Choroid plexus epithelial cell (primary cell): ENCODE measurements at regions not wholly inside any gene's neighbourhood (a gene's known extent, or its start where the extent isn't known, plus 50 kb on each side); places are given as distances from the start of the nearest gene placed in this dataset.
"Not testable (repeated sequence)": the region's sequence is repeated elsewhere in the genome, so short reads cannot be mapped to it uniquely, and the experiment has no call there.

Experiments used
- DNase-seq: peaks from one replicate; pipeline ENCODE4 v3.0.0-alpha.2; 2010; ENCODE audit warnings: low read depth
- H3K4me3 ChIP-seq: 2 replicates; pipeline ENCODE4 v1.5.1; 2011; ENCODE audit warnings: low read depth, mild to moderate bottlenecking, control low read depth, low read length, moderate library complexity
- CTCF ChIP-seq: conservative IDR thresholded peaks from 2 replicates; pipeline ENCODE4 v1.5.1; 2011; ENCODE audit warnings: low read depth, mild to moderate bottlenecking, control low read depth, inconsistent platforms, low read length, moderate library complexity

- H3K4me3 ChIP-seq, result no peak overlapping the region
- no peak for TF ChIP-seq CTCF
- DNase-seq, result no peak
Observed at GRCh38 chr14:59055006-59055405, 133.5 kb upstream of the DAAM1 start.

GRCh38 chr14:59055439-59056045, 132.9 kb upstream of the DAAM1 start:
- peak; percentile 80 for DNase-seq
- H3K4me3 ChIP-seq, result no peak overlapping the region
- peak; percentile 82 for TF ChIP-seq CTCF

GRCh38 chr14:59057551-59057950, 130.9 kb upstream of the DAAM1 start:
- H3K4me3 ChIP-seq, result no peak overlapping the region
- TF ChIP-seq CTCF, result no peak
- DNase-seq, result no peak

- DNase-seq, result not testable (repeated sequence)
Observed at GRCh38 chr14:59058776-59059175, 129.7 kb upstream of the DAAM1 start.

GRCh38 chr14:59060841-59061240, 127.6 kb upstream of the DAAM1 start:
- H3K4me3 ChIP-seq, result no peak overlapping the region
- TF ChIP-seq CTCF, result no peak
- DNase-seq, result no peak

More at GRCh38 chr14:59058776-59059175, 129.7 kb upstream of the DAAM1 start:
- H3K4me3 ChIP-seq, result not testable (repeated sequence)

GRCh38 chr14:59061292-59061691, 127.2 kb upstream of the DAAM1 start:
- no peak for TF ChIP-seq CTCF
- no peak for DNase-seq
- no peak overlapping the region for H3K4me3 ChIP-seq

- no peak overlapping the region for H3K4me3 ChIP-seq
- no peak for DNase-seq
Observed at GRCh38 chr14:59063259-59063658, 125.2 kb upstream of the DAAM1 start.

More at GRCh38 chr14:59063259-59063658, 125.2 kb upstream of the DAAM1 start:
- no peak for TF ChIP-seq CTCF
